ENCODE measurements at regions not wholly inside any gene's neighbourhood (a gene's known extent, or its start where the extent isn't known, plus 50 kb on each side); places are given as distances from the start of the nearest gene placed in this dataset.

DNA sequence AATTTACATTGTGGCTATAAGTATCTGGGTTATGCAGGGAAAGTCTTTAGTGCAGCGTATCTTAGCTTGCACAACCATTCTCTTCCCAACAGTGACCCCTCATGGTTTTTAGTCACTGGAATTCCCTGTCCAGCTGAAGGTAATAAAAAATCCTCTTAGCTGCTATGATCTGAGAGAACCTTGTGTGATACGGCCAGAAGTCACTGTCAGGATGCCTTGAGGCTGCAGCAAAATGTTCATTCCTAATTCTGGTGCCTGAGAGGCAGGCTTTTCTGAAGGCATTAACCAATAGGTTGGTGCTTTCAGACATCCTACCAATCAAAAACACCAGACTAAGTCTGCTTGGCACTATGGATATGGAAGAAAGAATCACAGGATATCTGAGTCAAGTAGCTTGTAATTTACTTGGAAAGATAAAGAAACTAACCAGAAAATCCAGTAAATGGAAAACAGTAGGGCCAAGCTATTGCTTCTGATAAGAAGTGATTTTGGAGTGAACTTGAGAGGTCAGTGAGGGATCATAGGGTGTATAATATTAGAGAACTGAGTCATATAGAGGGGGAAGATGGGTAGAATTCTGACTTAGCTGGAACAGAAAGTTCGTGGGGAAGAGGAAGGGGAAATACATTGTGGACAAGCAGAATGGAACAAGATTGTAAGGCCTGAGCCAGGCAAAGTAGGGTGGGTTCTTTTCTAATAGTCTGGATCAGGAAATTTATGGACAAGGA lies 89.0 kb upstream of the SLC14A2 start:
- DNase-seq, result no peak
- intact Hi-C loops (cut with DNase I), result no loop called here

DNA sequence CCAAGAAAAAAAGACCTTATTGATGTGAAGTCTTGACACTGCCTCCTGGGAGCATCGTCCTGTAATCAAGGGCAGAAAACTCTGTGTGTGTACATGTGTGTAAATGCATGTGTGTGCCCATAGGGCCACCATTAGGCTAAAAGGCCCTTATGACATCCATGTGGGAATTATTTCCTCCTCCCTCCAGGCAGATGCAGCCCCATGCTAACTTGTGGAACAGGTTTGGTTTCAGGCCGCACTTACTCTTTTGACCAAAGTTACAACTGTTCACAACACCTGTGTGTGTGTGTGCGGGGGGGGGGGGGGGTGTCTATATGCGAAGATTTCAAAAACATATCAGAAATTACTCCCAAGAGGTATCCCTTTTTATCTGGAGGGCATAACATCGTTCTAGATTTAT lies 87.4 kb upstream of the SLC14A2 start:
- DNase-seq, result no peak
- intact Hi-C loops (cut with DNase I), result no loop called here

DNA sequence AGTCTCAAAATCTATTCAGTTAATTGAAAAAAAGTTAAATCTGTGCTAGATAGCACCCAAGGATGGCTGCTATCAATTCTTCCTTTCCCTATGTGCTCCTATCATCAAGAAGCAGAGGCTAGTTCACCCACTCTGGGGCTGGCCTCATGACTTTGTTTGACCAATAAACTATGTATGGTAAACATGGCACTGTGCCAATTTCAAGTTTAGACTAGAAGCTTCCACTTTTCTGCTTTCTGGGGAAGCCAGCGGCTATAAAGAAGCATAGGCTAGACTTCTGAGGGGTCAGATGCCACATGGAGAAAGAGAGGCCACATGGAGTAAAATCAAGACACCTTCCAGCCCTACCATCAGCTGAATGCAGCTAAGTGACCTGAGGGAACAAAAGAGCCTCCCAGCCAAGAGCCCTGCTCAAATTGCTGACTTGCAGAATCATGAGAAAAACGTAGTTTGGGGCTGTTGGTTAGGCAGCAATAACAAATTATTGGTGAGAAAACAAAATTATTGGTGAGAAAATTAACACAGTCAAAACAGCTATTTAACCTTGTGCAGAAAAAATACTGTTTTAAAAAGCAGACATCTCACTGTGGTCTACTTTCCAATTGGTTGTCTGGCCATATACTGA lies 86.5 kb upstream of the SLC14A2 start:
- DNase-seq, result no peak
- intact Hi-C loops (cut with DNase I), result no loop called here

DNA sequence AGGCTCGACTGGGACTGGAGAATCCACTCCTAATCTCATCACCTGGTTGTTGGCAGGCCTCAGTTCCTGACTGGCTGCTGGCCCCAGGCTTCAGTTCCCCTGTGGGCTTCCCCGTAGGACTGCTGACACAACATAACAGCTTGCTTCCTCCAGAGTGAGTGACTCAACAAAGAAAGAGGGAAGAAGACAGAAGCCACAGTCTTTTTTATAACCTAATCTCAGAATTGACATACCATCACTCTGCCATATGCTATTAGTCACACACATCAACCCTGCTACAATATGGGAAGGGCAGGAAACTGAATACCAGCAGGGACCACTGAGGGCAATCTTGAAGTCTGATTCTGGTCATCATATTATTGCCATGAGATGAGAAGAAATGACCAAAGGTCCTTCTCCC lies 76.8 kb upstream of the SLC14A2 start:
- intact Hi-C loops (cut with DNase I), result no loop called here
- no peak for DNase-seq

DNA sequence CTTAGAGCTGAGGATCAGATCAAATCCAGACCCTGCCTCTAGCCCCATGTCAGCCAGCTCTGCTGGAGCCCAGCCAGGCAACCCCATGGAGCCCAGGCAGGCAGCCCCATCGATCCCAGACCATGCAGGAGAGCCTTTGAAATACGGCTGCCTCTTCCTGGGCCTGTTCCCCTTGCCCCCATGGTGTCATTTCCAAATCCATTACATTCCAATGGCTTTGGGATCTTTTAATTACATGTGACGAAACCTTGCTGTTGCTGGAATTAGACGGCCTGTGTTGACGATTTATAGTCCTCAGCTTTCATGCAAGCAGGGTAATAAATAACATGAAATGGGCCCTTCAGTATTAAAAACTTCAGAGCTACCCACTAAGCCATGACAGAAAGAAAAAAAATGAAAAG lies 75.8 kb upstream of the SLC14A2 start:
- intact Hi-C loops (cut with DNase I), result no loop called here
- DNase-seq, result no peak

DNA sequence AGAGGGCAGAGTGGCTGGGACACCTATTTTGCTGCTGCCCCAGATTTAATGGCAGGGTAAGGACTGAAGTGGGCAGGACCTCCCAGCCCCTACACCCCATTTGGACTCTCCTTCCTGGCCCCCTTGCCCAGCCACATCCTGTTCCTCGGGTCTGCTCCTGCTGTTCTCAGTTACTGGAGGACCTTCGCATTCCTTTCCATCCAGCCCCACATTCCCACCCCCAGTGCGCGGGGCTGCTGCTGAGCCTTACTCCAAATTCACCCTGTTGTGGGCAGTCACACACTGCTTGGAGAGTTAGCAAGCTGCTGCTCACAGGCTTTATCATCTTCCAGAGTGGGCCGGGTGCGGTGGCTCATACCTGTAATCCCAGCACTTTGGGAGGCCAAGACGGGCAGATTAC lies 75.2 kb upstream of the SLC14A2 start:
- no peak for DNase-seq
- intact Hi-C loops (cut with DNase I), result no loop called here

DNA sequence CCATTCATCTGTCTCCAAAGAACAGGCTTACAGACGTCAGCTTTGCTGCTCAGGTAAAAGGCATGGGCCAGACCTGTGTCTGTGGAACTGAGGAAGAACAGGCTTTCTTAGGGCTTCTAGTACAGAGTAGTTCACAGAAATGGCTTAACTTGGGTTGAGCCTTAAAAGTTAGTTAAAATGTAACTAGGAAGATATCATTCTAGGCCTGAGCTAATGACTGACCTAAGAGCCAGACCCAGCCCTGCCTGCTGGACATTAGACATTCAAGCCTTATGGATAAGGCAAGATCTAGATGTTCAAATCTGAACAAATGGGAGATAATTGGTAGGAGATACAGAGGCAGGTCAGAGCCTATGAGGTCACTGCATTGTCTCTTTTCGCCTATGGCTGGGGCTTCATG lies 73.9 kb upstream of the SLC14A2 start:
- DNase-seq, result no peak
- intact Hi-C loops (cut with DNase I), result no loop called here

DNA sequence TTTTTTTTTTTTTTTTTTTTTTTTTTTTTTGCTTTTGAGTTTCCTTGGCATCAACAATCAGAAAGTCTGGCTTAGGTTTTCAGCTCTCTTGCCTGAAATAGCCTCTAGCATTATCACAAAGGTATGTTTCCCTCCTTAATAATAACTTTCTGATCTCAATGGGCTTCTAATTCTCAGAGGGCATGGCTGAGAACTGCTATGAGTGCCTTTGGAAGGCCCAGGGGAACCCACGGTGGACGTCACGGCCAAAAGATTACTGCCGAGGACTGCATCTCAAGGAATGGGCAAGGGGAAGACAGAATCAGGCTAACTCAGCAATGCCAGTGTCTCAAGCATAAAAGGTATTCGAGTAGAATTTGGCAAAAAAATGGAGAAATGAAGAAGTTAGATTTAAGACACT lies 73.2 kb upstream of the SLC14A2 start:
- intact Hi-C loops (cut with DNase I), result no loop called here
- no peak for DNase-seq

DNA sequence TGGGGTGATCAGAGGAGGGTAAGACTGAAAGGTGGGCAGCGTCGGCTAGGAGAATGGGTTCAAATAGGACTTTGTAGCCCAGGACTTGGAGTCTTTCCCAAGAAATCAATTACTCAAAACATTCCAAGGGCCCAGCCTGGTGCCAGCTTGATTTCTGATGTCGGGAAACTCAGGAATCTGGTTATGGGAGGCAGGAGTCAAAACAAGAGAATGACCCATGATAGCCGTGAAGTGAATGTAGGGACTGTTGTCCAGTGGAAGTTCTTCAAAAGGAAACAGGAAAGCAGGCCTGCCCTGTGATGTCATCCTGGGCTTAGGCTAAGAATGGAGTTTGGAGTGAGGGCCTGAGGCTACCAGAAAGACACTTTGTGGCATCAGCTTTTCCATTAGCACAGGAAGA lies 67.4 kb upstream of the SLC14A2 start:
- intact Hi-C loops (cut with DNase I), result no loop called here
- DNase-seq, result no peak

DNA sequence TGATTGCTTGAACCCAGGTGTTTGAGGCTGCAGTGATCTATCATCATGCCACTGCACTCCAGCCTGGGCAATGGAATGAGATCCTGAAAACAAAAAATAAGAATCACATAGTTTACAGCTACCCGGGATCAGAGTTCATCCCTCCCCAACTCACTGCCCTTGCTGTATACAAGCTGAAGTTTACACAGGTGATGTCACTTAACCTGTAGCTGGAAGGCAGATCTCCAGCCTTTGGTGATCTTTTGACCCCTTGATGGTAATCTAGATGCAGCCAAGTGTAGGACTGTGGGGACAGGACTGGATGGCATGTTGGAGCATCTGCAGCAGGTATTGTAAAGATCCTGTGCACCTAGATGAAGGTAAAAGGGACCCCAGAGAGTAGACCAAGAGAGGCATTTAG lies 66.7 kb upstream of the SLC14A2 start:
- intact Hi-C loops (cut with DNase I), result no loop called here
- DNase-seq, result no peak

DNA sequence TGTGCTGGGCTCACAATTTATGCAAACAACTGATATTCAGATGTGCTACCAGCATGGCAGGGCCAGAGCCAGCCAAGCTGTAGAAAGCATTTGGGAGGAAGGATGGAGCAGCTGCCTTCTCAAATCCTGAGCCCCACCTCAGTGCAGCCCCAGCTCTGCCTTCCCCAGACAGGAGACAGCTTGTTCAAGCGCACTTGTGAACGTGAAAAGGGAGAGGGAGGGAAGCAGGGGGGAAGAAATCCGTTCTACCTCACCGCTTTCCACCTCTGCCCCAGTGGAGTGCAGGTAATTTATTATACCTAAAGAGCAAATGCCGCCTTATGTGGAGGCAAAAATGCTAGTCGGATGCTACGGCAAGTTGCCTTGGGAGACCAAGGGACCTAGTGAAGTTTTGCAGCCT lies 66.0 kb upstream of the SLC14A2 start:
- intact Hi-C loops (cut with DNase I), result no loop called here
- DNase-seq, result no peak

DNA sequence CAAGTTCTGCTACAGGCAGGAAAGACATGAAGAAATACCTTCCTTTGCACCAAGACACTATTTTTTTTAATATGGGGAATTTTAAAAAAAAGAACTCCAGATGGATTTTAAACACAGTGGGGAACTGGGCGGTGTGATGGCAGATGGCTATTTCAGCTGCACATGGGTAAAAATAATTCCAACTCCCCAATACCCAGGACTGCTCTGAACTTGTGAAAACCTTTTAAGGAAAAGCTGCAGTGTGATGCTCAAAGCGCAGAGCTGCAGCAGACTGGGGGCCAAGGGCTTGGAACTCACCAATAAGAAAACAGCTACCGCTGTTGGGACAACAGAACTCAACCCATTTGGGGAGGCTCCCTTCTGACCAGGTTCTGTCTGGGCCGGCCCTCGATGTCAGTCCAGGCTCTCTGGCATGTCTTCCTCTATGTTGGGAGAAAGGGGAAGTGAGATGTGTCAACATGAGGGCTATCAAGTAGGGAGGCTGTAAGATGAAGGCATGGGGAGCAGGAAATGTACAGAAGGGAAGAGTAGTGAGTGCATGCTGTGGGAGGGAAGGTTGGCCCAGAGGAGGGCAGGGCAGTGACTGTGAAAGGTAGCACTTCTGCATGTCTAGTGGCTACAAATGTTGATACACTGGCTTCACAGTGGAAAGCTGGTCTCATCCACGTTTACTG lies 64.0 kb upstream of the SLC14A2 start:
- intact Hi-C loops (cut with DNase I), result no loop called here
- DNase-seq, result no peak

DNA sequence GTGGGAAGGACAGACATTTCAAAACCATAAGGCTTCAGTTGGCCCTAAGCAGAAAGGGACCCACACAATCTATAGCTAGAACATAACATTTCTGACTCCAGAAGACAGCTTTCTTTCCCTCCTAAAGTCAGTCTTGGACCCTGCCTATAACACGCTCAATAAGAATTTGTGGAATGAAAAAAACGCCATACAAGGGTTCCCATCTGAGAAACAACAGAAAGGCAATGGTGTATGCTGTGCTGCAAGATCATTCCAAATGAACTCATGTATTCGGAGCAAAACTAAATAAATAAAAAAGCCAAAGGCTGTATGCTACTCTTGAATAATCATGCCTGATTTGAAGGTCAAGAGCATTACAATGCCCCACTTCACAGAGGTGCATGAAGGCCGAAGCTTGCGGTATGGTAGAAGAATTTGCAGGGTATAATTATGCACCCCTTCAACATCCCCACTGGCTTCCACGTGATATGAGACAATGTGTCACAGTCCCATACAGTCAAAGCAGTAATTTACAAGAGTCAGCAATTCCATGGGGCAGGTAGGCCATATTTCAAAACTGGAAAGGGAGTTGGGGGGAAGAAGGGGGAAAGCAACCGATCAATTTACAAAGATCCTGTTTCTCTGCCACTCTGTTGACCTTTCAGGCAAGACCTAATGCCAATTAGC lies 61.4 kb upstream of the SLC14A2 start:
- DNase-seq, result no peak
- intact Hi-C loops (cut with DNase I), result no loop called here

DNA sequence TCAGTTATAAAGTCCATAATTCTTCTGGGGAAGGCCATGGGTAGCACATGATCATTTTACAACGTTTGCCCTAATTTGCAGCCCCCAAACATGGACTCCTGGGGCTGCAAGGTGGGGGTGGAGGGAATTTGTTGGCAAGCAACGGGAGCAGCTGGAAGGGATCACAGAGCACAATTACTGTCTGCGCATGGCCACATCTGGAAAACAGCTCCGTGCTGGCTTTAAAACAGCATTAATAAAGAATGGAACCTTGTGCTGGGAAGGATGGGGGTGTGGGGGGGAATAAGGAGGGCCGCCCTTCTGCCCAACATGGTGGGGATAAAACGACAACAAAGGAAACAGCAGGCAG lies 60.9 kb upstream of the SLC14A2 start:
- DNase-seq, result no peak
- intact Hi-C loops (cut with DNase I), result no loop called here

DNA sequence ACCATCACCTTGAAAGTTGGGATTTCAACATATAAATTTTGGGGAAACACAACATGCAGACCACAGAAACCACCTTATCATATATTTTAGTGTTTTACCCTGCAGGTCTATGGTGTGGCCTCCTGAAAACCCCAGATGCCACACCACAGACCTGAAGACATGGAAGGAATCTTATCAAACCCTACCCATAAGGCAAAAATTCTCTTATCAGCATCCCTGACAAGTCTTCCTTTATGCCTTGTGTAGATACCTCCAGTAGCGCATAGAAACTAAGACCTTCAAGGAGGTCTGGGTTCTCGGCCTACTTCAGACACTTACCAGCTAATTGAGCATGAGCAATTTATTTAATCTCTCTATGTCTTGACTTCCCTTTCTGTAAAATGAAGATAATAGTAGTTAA lies 59.1 kb upstream of the SLC14A2 start:
- no peak for DNase-seq
- intact Hi-C loops (cut with DNase I), result no loop called here

DNA sequence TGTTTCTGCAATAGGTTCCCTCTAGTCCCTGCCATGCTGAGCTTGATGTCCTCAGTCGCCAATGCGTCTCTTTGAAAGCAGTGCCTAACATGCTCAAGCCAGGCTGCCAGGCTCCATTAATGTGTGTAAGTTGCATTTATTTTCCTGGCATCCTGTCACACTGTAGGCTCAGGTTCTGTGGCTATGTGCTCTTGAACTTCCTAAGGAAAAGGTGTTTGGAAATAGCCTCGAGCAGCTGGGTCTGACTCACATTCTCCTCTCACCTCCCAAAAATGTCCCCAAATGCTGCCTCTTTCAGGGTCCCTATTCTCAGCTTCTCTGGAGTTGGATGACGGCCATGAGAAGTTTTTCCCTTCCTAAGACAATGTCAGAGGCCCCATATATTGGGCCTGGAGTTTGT lies 58.0 kb upstream of the SLC14A2 start:
- intact Hi-C loops (cut with DNase I), result no loop called here
- DNase-seq, result no peak

DNA sequence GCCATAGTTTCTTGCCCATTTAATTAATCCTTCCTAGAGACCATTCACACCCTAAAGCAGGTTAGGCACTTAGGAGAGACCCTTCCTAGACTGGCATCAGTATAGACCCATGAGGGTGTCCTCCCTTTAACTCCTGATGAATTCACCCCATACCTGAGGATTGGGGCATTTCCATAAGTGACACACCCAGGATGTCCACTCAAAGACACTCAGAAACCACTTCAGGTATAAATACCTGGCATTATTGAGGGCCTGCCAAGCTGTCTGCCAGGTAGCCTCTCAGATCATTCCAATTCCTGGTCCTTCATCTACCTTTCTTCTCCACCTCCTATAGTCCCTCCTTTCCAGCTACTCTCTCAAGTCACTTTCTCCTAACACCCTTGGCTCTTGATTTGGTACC lies 57.5 kb upstream of the SLC14A2 start:
- intact Hi-C loops (cut with DNase I), result no loop called here
- DNase-seq, result no peak

DNA sequence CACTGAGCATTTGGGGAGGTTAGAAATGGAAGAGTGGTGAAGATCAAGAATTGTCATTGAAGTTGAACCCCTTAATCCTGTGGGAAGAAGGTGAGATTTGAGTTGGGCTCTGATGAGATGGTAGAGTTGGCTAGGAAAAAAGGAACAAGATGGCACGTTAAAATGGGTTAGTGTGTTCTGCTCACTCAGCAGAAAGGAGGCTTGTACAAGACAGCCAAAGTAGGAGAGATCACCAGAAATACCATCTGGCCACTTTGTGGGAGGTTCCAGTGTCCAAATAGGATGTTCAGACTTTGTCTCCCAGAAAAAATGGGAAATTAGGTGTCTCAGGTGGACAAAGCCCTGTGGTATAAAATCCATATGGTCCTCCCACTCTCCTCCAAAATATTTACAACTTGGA lies 56.0 kb upstream of the SLC14A2 start:
- DNase-seq, result no peak
- intact Hi-C loops (cut with DNase I), result no loop called here

DNA sequence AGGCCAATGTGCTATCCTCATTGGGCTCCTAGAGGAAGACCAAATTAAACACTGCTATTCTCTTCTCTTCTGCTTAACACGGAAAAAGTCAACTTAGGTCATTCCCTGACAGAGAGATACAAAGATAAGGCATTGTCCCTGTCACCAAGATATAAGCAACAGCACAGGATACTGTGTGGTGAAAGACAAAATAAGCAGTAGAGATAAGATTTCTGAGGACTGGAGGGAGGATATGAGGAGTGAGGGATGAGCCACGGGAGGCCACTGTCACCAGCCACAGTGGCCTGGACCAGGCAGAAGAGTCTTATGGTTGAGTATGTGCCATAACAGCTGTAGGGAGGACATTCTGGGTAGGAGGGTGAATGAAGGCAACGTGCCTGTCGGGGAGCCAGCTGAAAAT lies 54.4 kb upstream of the SLC14A2 start:
- intact Hi-C loops (cut with DNase I), result no loop called here
- DNase-seq, result no peak

Measured in head of caudate nucleus (tissue), 42 donors.